RCC 7860 (cell line): ENCODE measurements at regions not wholly inside any gene's neighbourhood (a gene's known extent, or its start where the extent isn't known, plus 50 kb on each side); places are given as distances from the start of the nearest gene placed in this dataset.
A peak's percentile ranks its signal among the peaks of the same experiment; 100 is the strongest.
"Not testable (repeated sequence)": the region's sequence is repeated elsewhere in the genome, so short reads cannot be mapped to it uniquely, and the experiment has no call there.

Source experiments
- DNase-seq: peaks from one replicate; pipeline ENCODE4 v3.0.0-alpha.2; 2015; ENCODE audit warnings: low spot score
- FAIRE-seq: peaks from 2 replicates; lab custom pipeline; 2012; peaks lifted over from hg19 to GRCh38; lab: Jason Lieb, UNC

- DNase-seq (no peak), FAIRE-seq (no peak)
These were observed 182.2 kb downstream of the INHBB start for GRCh38 chr2:120528051-120528692.

DNA sequence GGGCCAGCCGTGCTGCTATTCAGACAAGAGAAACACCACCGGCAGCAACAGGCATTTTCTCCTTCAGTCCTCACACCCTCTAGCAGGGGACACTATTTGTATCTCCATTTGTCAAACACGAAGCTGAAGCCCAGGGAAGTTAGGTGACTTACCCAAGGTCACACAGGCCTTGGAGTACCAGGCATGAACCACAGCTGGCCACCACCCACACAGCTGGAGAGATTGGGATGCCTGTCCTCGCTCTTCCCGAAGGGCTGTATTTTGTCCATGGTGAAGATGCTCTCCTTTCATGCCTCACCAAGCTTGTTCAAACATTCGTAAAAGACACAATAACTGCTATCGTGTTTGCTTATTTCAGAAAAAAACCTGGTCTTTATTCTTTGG lies 182.7 kb downstream of the INHBB start:
- FAIRE-seq (no peak), DNase-seq (no peak)

DNA sequence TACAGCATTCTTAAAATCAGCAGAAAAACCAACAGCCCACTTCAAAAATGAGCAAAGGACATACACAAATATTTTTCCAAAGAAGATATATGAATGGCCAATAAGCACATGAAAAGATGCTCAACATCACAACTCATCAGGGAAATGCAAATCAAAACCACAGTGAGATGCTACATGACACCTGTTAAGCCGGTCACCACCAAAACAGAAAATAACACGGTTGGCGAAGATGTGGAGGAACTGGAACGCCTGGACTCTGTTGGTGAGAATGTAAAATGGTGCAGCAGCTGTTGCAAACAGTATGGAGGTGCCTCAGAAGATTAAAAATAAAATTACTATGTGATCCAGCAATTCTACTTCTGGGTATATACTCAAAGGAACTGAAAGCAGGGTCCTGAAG lies 184.8 kb downstream of the INHBB start:
- DNase-seq (no peak), FAIRE-seq (no peak)

DNA sequence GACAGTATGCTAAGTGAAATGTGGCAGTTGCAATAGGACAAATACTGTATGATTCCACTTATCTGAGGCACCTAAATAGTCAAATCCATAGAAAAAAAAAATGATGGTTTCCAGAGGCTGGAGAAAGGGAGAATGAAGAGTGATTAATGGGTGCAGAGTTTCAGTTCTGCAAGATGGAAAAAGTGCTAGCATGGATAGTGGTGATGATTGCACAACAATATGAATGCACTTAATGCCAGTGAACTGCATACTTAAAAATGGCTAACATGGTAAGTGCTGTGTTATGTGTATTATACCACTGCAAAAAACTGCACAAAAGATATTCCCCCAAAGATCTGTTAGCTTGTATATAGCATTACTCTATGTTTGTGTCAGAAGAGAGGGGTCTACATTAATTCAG lies 185.4 kb downstream of the INHBB start:
- DNase-seq (no peak), FAIRE-seq (no peak)

DNA sequence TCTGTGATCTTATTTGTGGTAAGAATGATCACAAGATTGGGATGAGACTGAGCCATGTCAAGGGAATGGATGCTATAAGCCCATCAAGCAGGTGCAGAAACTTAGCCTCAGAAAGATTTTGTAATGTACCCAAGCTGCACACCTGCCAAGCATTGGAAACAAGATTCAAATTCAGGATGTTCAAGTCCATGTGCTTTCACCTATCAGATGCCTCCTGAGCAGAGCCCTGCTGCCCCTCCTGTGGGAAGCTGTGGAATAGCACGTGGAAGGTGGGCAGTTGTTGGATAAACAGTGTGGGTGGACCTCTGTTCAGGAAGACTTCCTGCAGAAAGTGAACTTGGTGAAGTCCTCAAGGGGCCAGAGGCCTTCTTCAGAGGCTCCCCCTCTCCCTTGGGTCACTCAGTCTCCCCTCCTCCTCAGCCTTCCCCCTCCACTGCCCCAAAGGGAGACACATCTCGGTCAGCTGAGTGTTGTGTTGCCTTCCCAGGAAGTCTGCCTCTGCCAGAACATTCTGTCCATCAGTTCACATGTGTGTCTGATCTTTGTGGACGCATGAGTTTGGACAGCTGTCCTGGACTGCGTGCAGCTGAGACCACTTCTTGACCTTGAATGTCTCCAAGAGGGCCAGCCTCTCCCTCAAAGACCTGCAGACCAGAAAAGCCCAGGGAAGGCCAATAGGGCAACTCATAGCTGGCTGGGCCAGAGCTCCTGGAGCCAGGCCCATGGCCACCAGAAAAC lies 186.1 kb downstream of the INHBB start:
- no peak for DNase-seq
- FAIRE-seq: no peak

DNA sequence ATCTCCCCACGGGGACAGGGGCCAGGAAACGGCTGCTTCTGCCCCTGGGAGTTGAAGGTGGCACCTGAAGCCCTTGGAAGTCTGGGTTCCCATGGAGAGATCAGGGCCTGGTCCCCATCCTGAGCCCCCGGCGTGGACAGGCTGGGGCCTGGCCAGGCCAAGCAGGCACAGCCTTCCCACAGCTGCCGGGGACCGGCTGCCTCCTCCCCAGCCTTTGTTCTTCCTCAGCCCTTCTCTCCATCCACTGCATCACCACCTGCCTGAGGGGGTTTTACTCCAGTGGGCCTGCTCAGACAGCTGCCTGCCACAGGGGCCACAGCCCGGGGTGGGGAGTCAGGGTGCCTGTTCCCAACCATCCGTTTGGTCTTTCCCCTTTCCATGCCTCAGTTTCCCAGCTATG lies 187.7 kb downstream of the INHBB start:
- DNase-seq: no peak
- FAIRE-seq: no peak

DNA sequence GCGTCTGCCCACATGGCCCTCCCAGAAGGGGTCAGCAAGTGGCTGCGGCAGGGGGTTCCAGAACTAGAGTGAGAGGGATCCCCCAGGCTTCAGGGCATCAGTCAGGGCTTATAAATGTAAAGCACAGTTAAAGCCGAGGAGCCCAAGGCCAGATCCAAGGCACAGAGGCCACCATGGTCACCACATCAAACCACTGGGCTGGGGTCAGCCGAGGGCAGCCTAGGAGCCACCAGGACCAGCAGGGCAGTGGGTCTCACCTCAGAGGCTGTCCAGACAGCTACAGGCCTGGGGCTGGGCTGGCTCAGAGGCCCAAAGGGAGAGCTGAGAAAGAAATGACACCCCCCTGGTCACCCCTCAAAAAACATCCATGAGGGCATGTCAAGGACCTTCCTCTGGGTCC lies 188.5 kb downstream of the INHBB start:
- DNase-seq: no peak
- FAIRE-seq: no peak

GRCh38 chr2:120535081-120535480 lies 189.1 kb downstream of the INHBB start:
- DNase-seq (no peak), FAIRE-seq (no peak)

DNA sequence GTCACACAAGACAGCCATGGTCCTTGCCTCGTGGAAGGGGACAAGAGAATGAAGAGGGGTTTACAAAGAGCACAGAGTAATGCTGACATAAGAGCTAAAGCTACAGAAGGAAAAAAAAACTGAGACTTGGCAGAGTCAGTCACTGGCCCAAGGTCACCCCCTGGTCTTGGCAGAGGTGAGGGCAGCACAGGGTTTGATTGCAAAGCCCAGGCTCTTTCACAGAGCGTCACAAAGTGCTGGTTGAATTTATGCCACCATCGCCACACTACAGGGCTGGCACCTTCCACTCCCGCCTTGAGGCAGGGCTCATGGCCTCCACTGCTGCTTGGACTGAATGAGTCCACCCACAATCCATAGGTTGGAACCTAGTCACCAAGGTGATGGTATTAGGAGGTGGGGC lies 190.2 kb downstream of the INHBB start:
- DNase-seq (no peak), FAIRE-seq (no peak)

DNA sequence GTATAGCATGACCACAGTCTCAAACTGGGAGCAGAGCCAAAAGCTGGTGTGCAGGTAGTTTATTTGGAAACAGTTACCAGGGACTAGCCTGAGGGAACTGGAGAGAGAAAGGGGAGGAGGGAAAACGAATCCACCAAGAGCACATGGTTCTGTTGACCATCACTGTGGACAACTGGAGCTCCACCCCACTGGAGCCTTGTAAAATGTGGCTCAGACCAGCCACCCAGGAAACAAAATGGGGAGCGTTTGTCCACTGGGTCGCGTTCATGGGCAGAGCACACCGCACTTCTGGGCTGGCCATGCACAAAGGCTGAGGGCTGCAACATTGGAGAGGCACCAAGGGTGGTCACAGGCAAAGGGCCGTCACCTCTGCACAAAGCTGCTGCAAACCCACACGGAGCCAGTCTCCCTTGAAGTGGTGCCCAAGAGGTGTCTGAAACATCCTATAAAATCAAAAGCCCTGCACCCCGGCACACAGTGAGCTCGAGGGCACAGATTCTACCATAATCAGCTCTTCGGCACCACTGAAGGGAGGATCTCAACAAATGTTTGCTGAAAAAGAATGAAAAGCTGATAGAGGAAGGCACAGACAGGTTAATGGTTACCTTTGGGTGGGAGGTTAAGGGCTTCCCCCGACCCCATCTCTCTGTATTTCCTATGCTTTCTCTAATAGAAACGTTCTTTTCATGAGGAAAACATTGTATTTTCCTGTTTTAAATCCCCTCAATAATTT lies 192.9 kb downstream of the INHBB start:
- FAIRE-seq: no peak
- no peak for DNase-seq

- no peak for DNase-seq
- no peak for FAIRE-seq
These were observed 193.5 kb downstream of the INHBB start for GRCh38 chr2:120539424-120539936.

DNA sequence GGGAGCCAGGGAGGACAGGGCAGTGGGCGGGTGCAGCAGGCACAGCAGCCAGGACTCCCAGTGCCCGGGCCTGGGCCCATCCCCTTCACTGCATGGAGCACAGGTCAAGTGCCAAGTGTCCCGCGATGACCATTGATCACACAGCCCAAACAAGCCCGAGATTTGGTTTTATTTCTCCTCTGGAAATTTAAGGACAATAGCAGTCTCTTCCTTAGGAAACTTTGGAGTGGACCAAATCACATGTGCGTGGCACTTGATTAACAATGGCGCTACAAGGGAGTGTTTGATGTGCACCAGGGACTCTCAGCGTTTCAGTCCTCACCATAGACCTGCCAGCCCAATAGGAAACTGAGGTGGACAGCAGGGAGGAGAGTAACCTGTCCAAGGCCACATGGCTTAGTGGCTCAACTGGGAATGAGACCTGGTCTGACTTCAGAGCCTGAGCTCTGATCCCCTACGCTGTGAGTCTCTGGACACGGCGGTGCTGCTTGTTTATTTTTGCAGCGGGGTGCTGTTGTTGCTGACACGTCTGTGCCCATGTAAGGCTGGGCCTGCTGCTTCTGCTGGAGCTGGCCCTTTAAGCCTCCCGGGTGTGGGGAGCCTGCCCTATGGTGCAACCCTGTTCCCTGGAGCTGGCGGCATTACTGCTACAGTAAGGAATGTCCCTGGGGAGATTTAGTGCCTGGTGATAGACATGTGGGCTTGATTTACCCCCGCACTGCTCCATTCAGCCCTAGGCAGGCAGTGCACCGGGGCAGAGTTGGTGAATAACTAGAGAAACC lies 194.2 kb downstream of the INHBB start:
- no peak for FAIRE-seq

GRCh38 chr2:120540719-120541552 lies 194.7 kb upstream of the GLI2 start:
- no peak for FAIRE-seq
- DNase-seq: no peak

More for the DNA sequence above, 194.2 kb downstream of the INHBB start:
- peak; percentile 83 for DNase-seq

DNA sequence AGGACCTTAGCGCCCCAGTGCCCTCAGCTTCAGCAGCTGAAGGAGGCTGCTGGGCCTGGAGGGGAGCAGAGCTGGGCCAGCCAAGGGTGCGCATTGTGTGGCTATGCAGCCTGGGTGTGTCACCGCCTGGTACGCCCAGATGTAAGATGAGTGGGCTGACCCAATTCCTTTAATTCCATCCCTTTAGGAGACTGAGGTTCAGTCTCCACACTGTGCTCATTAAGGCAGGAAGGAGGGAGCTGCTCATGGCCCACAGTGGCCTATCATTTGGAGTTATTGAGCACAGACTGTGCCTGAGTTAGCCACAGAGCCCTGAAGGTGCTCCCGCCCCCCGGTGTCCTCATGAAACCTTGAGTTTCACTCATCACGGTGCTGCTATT lies 194.1 kb upstream of the GLI2 start:
- FAIRE-seq (no peak), DNase-seq (no peak)

DNA sequence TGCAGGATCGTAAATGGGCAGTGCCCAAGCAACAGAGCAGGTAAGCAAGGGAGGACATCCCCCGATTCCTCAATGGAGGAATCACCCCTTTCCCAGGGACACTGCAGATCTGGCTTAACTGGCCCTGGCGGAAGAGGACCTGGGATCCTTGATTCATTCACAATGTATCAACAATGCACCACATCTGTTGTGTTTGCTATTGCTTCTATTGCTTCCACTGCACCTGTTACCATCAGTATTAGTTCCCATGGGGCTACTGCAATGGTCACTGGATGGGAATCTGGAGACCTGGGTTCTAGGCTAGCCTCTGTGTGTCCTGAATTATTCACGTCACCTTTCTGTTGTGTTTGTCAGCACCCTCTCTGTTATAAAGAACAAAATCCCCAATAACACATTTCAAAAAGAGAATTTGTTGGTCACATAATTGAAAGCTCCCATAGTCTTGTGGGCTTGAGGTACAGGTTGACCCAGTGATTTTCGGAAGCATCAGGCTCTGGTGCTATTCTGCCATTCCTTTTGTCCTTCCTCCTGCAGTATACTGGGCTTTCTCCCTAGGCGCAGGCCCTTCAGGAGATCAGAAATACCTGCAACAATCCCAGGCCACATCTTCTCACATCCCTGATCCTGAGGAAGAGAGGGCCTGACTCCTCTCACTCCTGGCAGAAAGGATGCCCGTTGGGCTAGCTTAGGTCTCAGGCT lies 193.5 kb upstream of the GLI2 start:
- FAIRE-seq (no peak), DNase-seq (no peak)

- FAIRE-seq: no peak
- DNase-seq: no peak
These were observed 192.6 kb upstream of the GLI2 start for GRCh38 chr2:120542911-120543527.

DNA sequence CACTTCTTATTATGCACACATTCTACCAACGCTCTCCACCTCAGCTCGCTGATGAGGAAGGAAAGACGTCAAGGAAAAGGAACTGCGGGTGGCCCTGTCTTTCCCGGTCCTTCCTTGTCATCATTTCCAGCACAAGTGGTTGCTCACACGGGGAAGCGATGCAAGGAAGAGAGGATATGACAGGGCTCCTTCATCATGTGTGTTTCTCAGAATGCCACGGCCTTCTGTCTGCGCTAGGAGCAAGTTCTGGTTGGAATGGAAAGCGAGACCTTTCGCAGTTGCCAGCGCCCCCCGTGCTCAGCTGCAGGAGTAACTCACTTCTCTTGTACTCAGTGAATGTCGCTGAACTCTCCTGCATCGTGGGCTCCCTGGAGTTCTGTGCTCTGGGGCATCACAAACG lies 191.8 kb upstream of the GLI2 start:
- FAIRE-seq (no peak), DNase-seq (no peak)

GRCh38 chr2:120544522-120544921 lies 191.1 kb upstream of the GLI2 start:
- FAIRE-seq (no peak), DNase-seq (no peak)

DNA sequence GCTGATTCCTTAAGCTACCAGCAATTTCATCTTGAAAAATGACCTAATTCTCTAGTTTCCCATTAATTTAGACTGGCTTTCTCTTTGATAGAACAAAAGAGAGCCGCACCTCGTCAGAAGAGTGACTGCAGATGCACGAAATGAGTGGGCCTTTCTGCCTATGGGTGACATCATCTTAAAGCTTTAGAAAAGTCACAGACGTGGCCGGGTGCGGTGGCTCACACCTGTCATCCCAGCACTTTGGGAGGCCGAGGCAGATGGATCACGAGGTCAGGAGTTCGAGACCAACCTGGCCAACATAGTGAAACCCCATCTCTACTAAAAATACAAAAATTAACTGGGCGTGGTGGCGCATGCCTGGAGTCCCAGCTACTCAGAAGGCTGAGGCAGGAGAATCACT lies 190.7 kb upstream of the GLI2 start:
- not testable (repeated sequence) for FAIRE-seq, DNase-seq
